DMS153 treated with DMSO at 0.1 percent for 48 hours (cell line): ENCODE measurements at regions not wholly inside any gene's neighbourhood (a gene's known extent, or its start where the extent isn't known, plus 50 kb on each side); places are given as distances from the start of the nearest gene placed in this dataset.

Experiments used
- DNase-seq: peaks from one replicate; lab custom pipeline; 2025; ENCODE audit not compliant: unreplicated experiment; lab: John Stamatoyannopoulos, UW

DNA sequence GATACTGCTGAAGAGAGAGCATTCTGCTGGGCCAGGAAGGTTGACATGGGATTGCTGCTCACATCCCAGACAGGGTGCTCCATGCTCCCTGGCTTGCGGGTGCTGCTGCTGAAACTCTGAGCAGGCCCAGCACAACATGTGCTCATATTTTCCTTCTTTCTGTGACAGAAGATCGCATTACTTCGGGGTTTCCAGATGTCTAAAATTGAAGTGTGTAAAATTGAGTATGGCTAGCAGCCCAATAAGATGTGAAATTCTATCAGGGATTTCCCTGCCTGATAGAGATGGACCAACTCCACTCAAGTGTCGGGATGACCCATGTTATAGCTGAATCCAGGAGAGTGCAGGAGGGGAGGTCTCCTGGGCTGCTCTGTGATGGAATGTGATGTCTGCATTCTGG is 55.6 kb upstream of the KL start:
- no peak for DNase-seq

DNA sequence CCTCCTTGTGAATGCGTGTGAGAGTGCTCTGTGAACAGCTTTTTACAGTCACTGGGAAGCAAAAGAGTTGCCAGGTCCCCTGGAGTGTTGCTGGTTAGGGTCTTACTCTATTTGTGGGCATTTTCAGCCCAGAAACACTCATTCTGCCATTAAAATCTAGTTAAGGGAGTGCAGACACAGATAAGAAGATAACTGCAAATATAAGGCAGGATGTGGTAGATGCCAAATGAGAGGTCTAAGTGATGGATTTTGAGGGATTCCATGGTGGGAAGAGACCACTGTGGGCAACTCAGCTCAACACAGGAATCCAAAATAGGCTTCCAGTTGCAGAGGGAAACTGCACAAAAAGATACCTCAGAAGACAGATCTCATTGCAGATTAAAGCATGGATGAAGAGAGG is 54.5 kb upstream of the KL start:
- no peak for DNase-seq

DNA sequence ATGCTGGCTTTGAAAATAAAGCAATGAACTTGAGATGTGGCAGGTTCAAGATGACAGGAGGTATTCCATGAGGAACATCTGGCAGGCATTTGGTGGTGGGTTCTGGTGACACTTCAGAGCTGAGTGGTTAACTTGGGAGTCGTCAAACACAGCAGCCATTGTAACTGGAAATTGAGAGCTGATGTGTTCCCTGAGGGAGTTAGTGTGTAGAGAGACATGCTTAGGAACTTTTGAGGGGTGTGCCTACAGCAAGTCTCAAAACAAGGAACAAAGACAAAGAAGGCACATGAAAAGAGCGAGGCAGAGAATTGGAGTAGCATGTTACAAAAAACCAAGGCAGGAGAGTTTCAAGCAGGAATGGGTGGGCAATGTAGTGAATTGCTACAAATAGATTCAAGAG is 53.9 kb upstream of the KL start:
- DNase-seq, result no peak

DNA sequence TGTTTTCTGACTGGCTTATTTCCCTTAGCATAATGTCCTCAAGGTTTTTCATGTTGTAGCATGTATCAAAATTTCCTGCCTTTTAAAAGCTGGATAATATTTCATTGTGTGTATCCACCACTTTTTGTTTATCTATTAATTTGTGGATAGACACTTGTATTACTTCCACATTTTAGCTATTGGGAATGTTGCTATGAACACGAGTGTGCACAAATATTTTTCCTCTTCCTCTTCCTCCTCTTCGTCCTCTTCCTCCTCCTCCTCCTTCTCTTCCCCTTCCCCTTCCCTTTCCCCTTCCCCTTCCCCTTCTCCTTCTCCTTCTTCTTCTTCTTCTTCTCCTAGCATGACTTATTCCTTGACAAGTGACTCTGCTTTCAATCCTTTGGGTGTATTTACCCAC is 51.2 kb upstream of the KL start:
- no peak for DNase-seq
